GM19455 (cell line): ENCODE measurements at regions not wholly inside any gene's neighbourhood (a gene's known extent, or its start where the extent isn't known, plus 50 kb on each side); places are given as distances from the start of the nearest gene placed in this dataset.
"Not testable (repeated sequence)": the region's sequence is repeated elsewhere in the genome, so short reads cannot be mapped to it uniquely, and the experiment has no call there.

ENCODE experiments used
- ATAC-seq: cut with Tn5 transposase; IDR thresholded peaks from one replicate; pipeline ENCODE4 v1.9.1; 2021; ENCODE audit not compliant: unreplicated experiment

- ATAC-seq = no peak
Measured at GRCh38 chr5:27462936-27463335, 424.6 kb upstream of the CDH9 start.

- ATAC-seq = no peak
Measured at GRCh38 chr5:27458287-27458686, 419.9 kb upstream of the CDH9 start.

GRCh38 chr5:27451377-27451776 lies 413.0 kb upstream of the CDH9 start:
- ATAC-seq = no peak

DNA sequence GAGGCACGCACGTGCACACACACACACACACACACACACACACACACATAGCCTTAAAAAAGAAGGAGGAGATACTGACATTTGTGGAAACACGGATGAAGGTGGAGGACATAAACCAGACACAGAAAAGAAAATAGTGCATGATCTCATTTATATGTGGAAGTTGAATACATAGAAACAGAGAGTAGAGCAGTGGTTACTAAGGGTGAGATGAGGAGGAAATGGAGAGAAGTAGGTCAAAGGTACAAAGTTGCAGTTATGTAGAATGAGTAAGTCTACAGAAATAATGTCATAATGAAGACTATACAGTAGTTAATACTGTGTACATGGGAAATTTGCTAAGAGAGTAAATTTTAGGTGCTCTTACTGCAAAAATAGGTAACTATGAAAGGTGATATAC lies 412.2 kb upstream of the CDH9 start:
- ATAC-seq = no peak

DNA sequence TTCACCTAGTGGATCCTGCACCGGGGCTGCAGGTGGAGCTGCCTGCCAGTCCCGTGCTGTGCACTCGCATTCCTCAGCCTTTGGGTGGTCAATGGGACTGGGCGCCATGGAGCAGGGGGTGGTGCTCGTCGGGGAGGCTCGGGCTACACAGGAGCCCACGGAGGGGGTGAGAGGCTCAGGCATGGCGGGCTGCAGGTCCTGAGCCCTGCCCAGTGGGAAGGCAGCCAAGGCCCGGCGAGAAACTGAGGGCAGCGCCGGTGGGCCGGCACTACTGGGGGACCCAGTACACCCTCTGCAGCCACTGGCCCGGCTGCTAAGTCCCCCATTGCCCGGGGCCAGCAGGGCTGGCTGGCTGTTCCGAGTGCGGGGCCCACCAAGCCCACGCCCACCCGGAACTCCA lies 401.0 kb upstream of the CDH9 start:
- ATAC-seq = not testable (repeated sequence)

DNA sequence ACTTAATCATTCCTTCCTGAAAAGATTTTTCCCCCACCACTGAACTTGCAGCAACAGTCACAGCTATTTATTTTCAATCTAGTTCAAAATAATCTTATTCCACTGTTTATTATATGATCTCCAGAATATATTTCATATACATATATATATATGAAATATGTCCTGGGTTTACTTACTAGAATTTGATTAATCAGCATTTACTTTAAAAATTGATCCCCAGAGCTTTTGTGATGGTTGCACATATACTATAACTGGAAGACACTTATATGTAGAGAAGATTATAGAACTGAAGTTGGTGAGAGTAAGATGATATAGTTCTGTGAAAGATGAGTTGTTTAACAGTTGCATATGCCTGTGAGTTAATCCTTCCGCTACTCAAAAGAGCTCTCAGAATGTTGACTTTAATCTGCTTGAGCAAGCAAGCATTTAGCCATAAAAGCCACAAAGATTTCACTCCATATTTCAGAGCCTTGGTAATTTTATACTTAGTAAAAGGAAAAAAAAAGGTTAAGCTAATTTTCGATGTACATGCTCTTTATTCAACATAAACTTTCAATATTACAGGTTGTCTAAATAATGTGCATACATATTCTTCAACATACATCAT lies 399.3 kb upstream of the CDH9 start:
- no peak for ATAC-seq

DNA sequence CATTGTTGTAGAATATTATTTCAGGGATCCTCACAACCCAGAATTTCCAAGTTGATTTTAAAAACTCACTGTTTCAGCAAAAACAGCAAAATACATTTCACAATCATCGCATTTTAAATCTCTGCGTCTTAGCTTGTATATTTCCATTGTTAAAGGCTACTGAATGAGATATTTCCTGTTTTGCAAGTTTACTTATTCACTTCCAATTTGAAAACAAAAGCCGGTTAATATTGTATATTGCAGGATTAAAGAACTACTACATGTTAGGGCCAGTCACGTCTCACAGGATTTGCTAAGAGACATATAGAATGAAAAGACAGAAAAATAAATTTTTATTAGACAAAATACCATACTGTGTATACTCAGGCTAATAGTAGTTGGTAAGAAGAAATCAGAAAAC lies 395.9 kb upstream of the CDH9 start:
- no peak for ATAC-seq

- ATAC-seq = no peak
Measured at GRCh38 chr5:27414099-27414498, 375.7 kb upstream of the CDH9 start.

DNA sequence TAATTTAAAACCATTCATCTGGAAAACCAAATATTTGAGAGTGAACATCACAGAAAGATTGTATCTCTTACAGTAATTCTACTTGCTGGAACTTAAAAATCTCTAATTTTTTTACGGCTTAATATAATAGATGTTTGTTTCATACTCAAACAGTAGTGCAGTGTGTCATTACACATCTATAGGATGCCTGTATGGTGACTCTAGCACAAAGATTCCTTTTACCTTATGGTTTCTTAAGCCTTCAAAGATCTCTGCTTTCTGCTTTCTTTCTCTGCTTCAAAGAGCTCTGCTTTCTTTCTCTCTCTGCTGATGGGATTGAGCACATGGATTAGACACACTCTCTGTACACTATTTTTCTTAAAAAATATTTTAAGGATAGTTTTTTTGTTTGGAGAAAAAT lies 374.0 kb upstream of the CDH9 start:
- ATAC-seq = no peak

GRCh38 chr5:27406020-27406419 lies 367.6 kb upstream of the CDH9 start:
- ATAC-seq = no peak

DNA sequence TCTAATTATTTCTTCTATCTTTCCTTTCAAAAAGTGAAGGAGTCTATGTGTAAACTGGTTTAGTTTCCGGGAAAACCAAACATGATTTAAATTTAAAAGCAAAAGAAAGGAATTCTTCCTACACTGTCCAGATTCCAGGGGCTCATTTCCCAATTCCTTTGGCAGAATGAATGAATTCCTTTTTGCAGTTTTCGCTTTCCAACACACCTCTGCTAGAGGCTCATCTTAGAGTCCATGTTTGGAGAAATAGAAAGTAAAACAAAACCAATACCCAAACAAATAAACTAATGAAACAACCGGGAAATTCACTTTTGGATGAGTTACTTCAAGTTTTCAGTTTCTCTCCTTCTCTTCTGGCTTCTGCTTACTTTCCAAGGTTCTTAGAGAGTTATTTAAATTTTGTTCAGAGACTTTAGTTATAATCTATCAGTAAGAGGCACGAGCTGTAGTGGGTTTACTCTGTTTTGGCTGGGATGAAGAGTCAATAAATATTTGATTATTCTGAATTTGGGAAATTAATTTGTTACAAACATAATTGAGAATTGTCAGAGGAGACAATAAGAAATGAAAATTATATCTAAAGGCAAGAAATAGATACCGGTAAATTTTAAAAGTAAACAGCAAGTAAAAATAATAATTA lies 365.0 kb upstream of the CDH9 start:
- ATAC-seq = no peak

- no peak for ATAC-seq
Measured at GRCh38 chr5:27402828-27403227, 364.4 kb upstream of the CDH9 start.

DNA sequence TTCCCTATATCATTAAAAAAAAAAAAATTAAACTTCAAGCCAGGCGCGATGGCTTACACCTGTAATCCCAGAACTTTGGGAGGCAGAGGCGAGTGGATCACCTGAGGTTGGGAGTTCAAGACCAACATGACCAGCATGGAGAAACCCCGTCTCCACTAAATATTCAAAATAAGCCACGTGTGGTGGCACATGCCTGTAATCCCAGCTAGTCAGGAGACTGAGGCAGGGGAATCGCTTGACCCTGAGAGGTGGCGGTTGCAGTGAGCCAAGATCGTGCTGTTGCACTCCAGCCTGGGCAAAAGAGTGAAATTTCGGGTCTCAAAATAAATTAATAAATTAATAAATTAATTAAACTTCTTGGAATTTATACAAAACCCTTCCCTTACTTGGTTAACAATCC lies 358.6 kb upstream of the CDH9 start:
- no peak for ATAC-seq

- ATAC-seq = no peak
Measured at GRCh38 chr5:27392716-27393115, 354.3 kb upstream of the CDH9 start.

- no peak for ATAC-seq
Measured at GRCh38 chr5:27389696-27390095, 351.3 kb upstream of the CDH9 start.

DNA sequence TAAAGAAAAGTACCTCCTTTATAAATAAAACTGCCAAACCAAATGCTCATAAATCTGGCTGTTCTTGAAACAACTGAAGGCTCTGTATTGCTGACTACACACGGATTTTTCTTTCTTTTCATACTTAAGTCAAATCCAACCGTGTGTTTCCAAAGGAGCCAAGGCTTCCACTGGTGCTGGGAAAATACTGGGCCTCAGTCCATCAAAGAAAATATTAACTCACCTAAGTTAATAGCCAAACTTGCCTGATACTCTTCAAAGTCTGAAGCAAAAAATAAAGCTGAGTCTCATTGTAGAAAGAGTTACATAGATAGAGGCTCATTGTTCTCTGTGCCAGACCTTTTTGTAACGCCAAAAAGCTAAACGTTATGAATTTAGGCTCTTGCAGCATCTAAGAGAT lies 350.4 kb upstream of the CDH9 start:
- no peak for ATAC-seq

DNA sequence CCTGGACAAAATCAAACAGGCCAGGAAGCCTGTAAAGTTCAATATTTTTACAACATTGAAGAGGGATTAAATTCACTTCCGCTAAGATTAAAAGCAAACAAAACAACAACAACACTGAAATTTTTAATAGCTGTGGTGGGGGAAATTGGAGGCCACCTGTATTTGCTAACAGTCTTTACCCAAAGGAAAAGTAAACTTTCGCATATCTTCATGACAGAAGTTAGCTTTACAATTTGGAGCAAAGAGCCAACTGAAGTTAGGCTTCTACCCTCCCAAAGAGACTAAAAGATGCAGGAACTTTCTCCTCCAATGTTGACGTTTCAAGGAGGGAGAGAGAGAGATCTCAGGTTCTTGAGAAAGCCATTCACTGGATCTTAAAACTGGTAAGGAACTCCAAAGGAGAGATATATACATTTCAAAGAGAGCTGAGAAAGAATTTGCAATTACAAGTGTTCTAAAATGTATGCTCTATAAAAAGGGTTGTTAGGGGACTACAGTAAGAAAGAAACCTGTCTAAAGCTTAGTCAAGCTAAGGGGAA lies 349.2 kb upstream of the CDH9 start:
- no peak for ATAC-seq

DNA sequence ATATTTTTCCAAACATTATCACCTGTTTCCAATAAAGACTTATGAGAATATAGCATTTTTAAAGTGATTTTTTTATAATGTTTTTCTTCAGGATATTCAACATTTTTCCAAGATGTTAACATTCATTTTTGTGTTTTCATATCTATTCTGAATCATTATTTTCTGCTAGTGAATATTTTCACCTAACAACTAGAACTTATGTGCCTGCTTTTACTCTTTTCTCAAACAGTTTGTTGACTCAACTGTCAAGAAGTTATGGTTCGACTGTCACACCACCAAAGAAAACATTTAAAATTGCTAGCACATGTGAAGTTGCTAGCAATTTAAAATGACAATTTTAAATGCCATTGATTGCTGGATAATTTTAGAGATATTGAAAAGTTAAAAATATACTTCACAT lies 343.3 kb upstream of the CDH9 start:
- no peak for ATAC-seq

DNA sequence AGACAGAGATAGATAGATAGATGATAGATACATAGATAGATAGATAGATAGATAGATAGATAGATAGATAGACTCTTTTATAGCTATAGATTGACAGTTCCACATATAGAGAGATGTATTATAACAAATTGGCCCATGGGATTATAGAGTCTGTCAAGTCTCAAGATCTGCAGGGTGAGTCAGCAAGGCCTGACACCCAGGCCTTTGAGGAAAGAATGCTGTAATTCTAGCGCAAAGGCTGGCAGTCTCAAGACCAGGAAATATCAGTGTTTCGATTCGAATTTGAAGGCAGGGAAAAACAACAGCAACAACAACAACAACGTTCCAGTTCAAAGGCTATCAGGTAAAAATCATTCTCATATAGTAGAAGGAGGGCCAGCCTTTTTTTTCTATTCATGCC lies 339.2 kb upstream of the CDH9 start:
- no peak for ATAC-seq

- ATAC-seq = no peak
Measured at GRCh38 chr5:27353970-27354369, 315.6 kb upstream of the CDH9 start.

- no peak for ATAC-seq
Measured at GRCh38 chr5:27353540-27353939, 315.2 kb upstream of the CDH9 start.

- no peak for ATAC-seq
Measured at GRCh38 chr5:27341342-27341741, 303.0 kb upstream of the CDH9 start.

GRCh38 chr5:27336817-27337216 lies 298.4 kb upstream of the CDH9 start:
- no peak for ATAC-seq
